Natural killer cell (primary cell): ENCODE measurements at regions not wholly inside any gene's neighbourhood (a gene's known extent, or its start where the extent isn't known, plus 50 kb on each side); places are given as distances from the start of the nearest gene placed in this dataset.

Source experiments
- ATAC-seq, 3 donors: fragments of 150-1000 bp in 2 of 3; fragments of 200-7000 bp in 1 of 3; cut with Tn5 transposase; 1 replicate in 1 of 3; 2 replicates in 2 of 3; pipeline ENCODE4 v1.10.0; 2021; ENCODE audit warnings: mild to moderate bottlenecking in 2 of 3, moderate library complexity in 2 of 3
- DNase-seq, 2 donors: peaks; one replicate each; pipeline versions ENCODE4 v3.0.0 to v3.0.0-alpha.2; 2013 to 2021; ENCODE audit warnings: mixed read lengths in 1 of 2
- H3K27ac ChIP-seq: one replicate; pipeline ENCODE4 v1.5.1; 2013; ENCODE audit warnings: mild to moderate bottlenecking, low read length
- H3K27me3 ChIP-seq: one replicate; pipeline ENCODE4 v1.6.1; 2013; ENCODE audit warnings: low read length; ENCODE audit not compliant: control insufficient read depth, insufficient read depth
- H3K36me3 ChIP-seq: one replicate; pipeline ENCODE4 v1.6.1; 2013; ENCODE audit warnings: low read length; ENCODE audit not compliant: control insufficient read depth, insufficient read depth
- H3K4me1 ChIP-seq: one replicate; pipeline ENCODE4 v1.6.1; 2013; ENCODE audit warnings: low read length; ENCODE audit not compliant: control insufficient read depth, insufficient read depth
- H3K4me3 ChIP-seq: one replicate; pipeline ENCODE4 v1.5.1; 2013; ENCODE audit warnings: low read length
- H3K9me3 ChIP-seq: one replicate; pipeline ENCODE4 v1.6.1; 2013; ENCODE audit warnings: low read length; ENCODE audit not compliant: control insufficient read depth, insufficient read depth
- H3K27ac Mint-ChIP-seq, 2 donors: one replicate each; pipeline ENCODE4 v1.8.0; 2022; ENCODE audit warnings: mild to moderate bottlenecking in 2 of 2, mixed read lengths in 2 of 2, moderate library complexity in 1 of 2
- H3K27me3 Mint-ChIP-seq, 2 donors: one replicate each; pipeline ENCODE4 v1.8.0; 2022; ENCODE audit warnings: low read depth in 2 of 2, mixed read lengths in 2 of 2
- H3K36me3 Mint-ChIP-seq: one replicate; pipeline ENCODE4 v1.8.0; 2022; ENCODE audit warnings: mixed read lengths
- H3K4me1 Mint-ChIP-seq, 2 donors: one replicate each; pipeline ENCODE4 v1.8.0; 2022; ENCODE audit warnings: mixed read lengths in 2 of 2
- H3K4me3 Mint-ChIP-seq: one replicate; pipeline ENCODE4 v1.8.0; 2022; ENCODE audit warnings: mild to moderate bottlenecking, moderate library complexity, mixed read lengths
- H3K9me3 Mint-ChIP-seq, 2 donors: one replicate each; pipeline ENCODE4 v1.8.0; 2022; ENCODE audit warnings: mixed read lengths in 2 of 2
- WGBS: methylation state at CpG from one replicate; pipeline ENCODE4 v1.1.7; 2013; ENCODE audit warnings: missing lambda C conversion rate; ENCODE audit not compliant: insufficient coverage; 5-methylcytosine and 5-hydroxymethylcytosine counted together
- intact Hi-C: fragments of 100-400 bp; cut with micrococcal nuclease; formaldehyde crosslinking; loops from one replicate; pipeline ENCODE4 v1.14.2; 2022
- TF ChIP-seq, protein P1 (sequence below): fragments of 200-600 bp; IDR thresholded peaks from one replicate; pipeline ENCODE4 v1.8.0; 2022; ENCODE audit warnings: antibody characterized with exemption

DNA sequence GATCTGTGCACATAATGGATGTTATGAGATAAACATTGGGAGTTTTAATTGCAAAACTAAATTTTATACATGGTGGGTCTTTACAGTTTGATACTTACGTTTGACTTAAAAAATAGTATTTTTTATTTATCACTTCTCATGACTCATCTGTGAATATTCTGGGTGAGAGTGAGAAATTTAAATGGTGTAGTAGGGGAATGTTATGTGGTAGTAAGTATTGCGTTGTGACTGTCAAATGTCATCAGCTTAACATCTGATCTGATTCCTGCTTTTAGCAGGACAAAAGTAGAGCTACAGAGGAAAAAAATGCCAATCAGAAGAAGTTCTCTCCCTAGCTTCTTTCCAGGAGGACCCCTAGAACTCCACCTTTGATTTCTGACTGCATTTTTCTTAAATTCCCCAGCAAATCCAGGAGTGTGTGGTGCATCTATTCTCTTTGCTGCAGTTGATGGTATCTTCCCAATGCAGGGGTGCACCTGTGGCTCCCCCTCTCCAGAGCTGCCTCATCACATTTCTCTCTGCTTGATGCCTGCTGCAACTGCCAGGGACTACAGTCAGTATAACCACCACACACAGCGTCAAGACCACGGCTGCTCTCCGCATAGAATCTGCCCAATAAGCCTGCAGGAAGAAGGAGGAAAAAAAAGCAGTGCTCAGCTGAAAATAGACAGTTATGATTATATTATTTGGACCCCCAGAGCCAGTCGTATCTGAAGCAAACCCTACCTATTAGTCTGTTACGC is 151.3 kb upstream of the THUMPD2 start:
- H3K9me3 Mint-ChIP-seq = no peaks in the 10 kb centered on the region
- no peak overlapping the region for H3K27ac Mint-ChIP-seq
- H3K27me3 Mint-ChIP-seq = no peaks in the 10 kb centered on the region
- no peak overlapping the region for H3K4me3 Mint-ChIP-seq
- TF ChIP-seq, protein P1, sequence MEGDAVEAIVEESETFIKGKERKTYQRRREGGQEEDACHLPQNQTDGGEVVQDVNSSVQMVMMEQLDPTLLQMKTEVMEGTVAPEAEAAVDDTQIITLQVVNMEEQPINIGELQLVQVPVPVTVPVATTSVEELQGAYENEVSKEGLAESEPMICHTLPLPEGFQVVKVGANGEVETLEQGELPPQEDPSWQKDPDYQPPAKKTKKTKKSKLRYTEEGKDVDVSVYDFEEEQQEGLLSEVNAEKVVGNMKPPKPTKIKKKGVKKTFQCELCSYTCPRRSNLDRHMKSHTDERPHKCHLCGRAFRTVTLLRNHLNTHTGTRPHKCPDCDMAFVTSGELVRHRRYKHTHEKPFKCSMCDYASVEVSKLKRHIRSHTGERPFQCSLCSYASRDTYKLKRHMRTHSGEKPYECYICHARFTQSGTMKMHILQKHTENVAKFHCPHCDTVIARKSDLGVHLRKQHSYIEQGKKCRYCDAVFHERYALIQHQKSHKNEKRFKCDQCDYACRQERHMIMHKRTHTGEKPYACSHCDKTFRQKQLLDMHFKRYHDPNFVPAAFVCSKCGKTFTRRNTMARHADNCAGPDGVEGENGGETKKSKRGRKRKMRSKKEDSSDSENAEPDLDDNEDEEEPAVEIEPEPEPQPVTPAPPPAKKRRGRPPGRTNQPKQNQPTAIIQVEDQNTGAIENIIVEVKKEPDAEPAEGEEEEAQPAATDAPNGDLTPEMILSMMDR = no peak
- H3K4me3 ChIP-seq = no peak overlapping the region
- no peaks in the 10 kb centered on the region for H3K4me1 Mint-ChIP-seq
- no peaks in the 10 kb centered on the region for H3K4me1 ChIP-seq
- no peaks in the 10 kb centered on the region for H3K36me3 Mint-ChIP-seq
- intact Hi-C loops = no loop called here
- H3K27me3 ChIP-seq = no peaks in the 10 kb centered on the region
- 88% methylated on average over 6 of the region's 7 CpGs for WGBS
- no peaks in the 10 kb centered on the region for H3K36me3 ChIP-seq
- ATAC-seq (no peak), DNase-seq (no peak)
- no peak overlapping the region for H3K27ac ChIP-seq
- H3K9me3 ChIP-seq = no peaks in the 10 kb centered on the region

DNA sequence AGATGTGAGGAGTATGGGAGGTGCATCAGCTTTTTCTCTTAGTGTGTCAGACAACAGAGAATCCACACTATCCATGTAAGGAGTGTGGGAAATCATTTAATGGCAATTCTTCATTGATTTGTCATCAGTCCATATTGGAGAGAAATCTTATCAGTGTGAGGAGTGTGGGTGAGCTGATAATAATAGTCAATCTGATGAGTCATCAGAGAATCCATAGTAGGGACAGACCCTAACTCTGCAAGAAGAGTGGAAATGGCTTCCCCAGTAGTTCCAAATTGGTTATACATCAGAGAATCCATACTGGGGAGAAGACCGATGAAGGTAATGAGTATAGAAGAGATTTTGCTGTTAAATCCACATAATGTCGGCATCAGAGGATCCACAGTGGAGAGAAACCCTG is 150.5 kb upstream of the THUMPD2 start:
- Mint-ChIP-seq H3K9me3 (no peaks in the 10 kb centered on the region), H3K36me3 (no peaks in the 10 kb centered on the region), H3K27me3 (no peaks in the 10 kb centered on the region), H3K27ac (no peak overlapping the region), H3K4me3 (no peak overlapping the region), H3K4me1 (no peaks in the 10 kb centered on the region)
- no peaks in the 10 kb centered on the region for H3K9me3 ChIP-seq
- intact Hi-C loops = no loop called here
- H3K27me3 ChIP-seq = no peaks in the 10 kb centered on the region
- TF ChIP-seq, protein P1 = no peak
- DNase-seq (no peak), ATAC-seq (no peak)
- H3K36me3 ChIP-seq = no peaks in the 10 kb centered on the region
- no peak overlapping the region for H3K27ac ChIP-seq
- no peak overlapping the region for H3K4me3 ChIP-seq
- WGBS = 83% methylated on average over 2 of the region's 2 CpGs
- H3K4me1 ChIP-seq = no peaks in the 10 kb centered on the region

DNA sequence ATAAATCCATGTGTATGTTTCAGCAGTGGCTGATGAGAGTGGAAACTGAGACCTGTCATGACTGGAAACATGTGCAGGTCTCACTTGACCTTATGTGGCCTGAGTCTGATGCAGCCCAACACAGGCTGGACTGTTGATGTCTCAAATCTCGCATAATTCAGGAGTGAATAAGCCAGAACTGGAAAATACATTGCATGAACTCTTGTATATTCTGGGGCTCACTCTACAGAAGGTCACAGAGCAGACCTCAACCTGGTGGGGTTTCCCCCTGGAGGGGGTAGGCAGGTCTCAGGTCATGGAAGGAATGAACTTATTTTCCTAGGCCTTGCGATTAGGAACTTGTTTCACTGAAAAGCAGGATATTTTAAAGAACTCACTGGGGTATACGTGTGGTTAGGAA is 146.3 kb upstream of the THUMPD2 start:
- no peak overlapping the region for H3K4me3 ChIP-seq
- TF ChIP-seq, protein P1 = no peak
- DNase-seq (no peak), ATAC-seq (no peak)
- H3K27ac ChIP-seq = no peak overlapping the region
- Mint-ChIP-seq H3K27ac (no peak overlapping the region), H3K4me3 (no peak overlapping the region), H3K36me3 (no peaks in the 10 kb centered on the region), H3K9me3 (no peaks in the 10 kb centered on the region), H3K4me1 (no peaks in the 10 kb centered on the region), H3K27me3 (no peaks in the 10 kb centered on the region)
- no peaks in the 10 kb centered on the region for H3K36me3 ChIP-seq
- H3K4me1 ChIP-seq = no peaks in the 10 kb centered on the region
- H3K27me3 ChIP-seq = no peaks in the 10 kb centered on the region
- WGBS = 93% methylated on average over 3 of the region's 3 CpGs
- no peaks in the 10 kb centered on the region for H3K9me3 ChIP-seq
- intact Hi-C loops = no loop called here

DNA sequence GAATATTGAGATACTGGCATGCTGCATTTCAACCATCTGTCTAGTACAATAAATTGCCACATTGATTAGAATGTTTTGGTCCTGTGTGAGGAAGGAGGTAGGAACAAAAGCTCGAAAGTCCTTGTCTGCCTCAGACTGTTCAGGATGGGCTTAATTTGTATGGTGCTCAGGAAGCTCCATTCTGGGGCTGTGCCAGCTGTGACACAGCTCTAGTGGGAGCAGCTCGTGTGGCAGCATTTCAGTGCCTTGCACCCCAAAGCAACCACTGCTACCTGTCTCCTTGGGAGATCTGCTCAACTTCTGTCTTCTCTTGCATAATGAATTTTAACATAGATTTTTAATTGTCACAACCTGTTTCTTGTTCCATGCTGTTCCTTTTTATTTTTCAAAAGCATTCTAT is 144.4 kb upstream of the THUMPD2 start:
- Histone ChIP-seq H3K27me3 (no peaks in the 10 kb centered on the region), H3K4me1 (no peaks in the 10 kb centered on the region), H3K27ac (no peak overlapping the region), H3K36me3 (no peaks in the 10 kb centered on the region), H3K4me3 (no peak overlapping the region), H3K9me3 (no peaks in the 10 kb centered on the region)
- ATAC-seq (no peak), DNase-seq (no peak)
- H3K9me3 Mint-ChIP-seq = no peaks in the 10 kb centered on the region
- no peak overlapping the region for H3K27ac Mint-ChIP-seq
- WGBS = 58% methylated on average over 2 of the region's 2 CpGs
- intact Hi-C loops = no loop called here
- H3K4me3 Mint-ChIP-seq = no peak overlapping the region
- TF ChIP-seq, protein P1 = no peak
- H3K27me3 Mint-ChIP-seq = no peaks in the 10 kb centered on the region
- H3K36me3 Mint-ChIP-seq = no peaks in the 10 kb centered on the region
- no peaks in the 10 kb centered on the region for H3K4me1 Mint-ChIP-seq
